ENCODE measurements at regions not wholly inside any gene's neighbourhood (a gene's known extent, or its start where the extent isn't known, plus 50 kb on each side); places are given as distances from the start of the nearest gene placed in this dataset.

DNA sequence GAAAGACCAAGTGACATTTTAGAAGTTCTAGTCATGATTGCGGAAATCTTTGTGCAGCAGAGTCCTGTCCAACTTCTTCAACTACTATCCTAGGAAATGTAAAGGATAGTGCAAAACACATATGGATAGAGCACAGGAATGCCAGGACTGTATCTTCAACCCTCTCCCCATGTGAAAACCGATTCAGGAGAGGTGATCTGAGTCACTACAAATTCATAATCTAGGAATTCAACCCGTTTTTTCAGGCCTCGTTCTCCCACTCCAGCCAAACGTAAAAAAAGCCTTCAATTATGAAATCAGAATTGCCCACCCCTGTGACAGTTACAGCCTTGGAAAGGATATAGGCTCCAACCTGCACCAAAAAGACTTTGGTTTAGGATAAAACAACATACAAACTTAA, 52.9 kb upstream of the RGS1 start:
- DNase-seq = no peak

DNA sequence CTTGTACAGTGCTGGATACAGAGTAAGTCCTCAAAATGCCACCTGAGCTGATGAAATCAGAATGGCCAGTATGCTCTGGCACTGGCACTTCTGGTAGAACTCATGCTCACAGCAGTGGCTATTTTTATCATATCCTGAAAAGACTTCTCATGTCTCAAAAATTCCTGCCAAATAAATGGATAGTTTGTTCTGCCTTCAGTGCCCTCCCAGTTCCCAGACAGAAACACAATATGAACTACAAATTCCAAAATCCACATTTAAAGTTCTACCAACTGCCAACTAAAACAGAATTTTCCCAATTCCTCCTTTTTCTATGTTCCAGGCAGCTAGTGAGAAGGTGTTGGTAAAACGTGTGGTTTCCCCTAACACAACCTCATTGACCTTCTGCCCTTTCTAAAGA, 51.4 kb upstream of the RGS1 start:
- no peak for DNase-seq
